ENCODE measurements at regions not wholly inside any gene's neighbourhood (a gene's known extent, or its start where the extent isn't known, plus 50 kb on each side); places are given as distances from the start of the nearest gene placed in this dataset.

GRCh38 chr9:20041697-20042081 lies 252.9 kb upstream of the SLC24A2 start:
- Histone ChIP-seq H4K20me1 (replicated peaks; ENCODE audit: control insufficient read depth, extremely low read depth, insufficient read depth, low read length) (no peaks in the 10 kb centered on the region), H3K27me3 (ENCODE audit: control insufficient read depth in 2 of 2, insufficient read depth in 2 of 2, low read length in 2 of 2) (peaks cover 4 to 5% of the 10 kb centered on the region in 2 experiments), H3K27ac (ENCODE audit: insufficient read depth, low read depth, low read length) (no peak overlapping the region), H3K4me3 (replicated peaks in 1 of 3; ENCODE audit: insufficient read depth in 1 of 3, low read depth in 1 of 3, low read length in 3 of 3) (no peak overlapping the region), H3K9ac (replicated peaks; ENCODE audit: extremely low read depth, insufficient read depth, low read length) (no peak overlapping the region), H3K9me1 (replicated peaks; ENCODE audit: control insufficient read depth, extremely low read depth, insufficient read depth, low read length) (no peaks in the 10 kb centered on the region), H3K9me3 (replicated peaks; ENCODE audit: control insufficient read depth, insufficient read depth, low read length) (no peaks in the 10 kb centered on the region), H3K4me2 (ENCODE audit: insufficient read depth, low read length) (no peak overlapping the region), H3K79me2 (ENCODE audit: control insufficient read depth, insufficient read depth, low read length) (no peaks in the 10 kb centered on the region), H2AFZ (ENCODE audit: low read depth, low read length) (no peak overlapping the region), H3K36me3 (ENCODE audit: control insufficient read depth in 2 of 2, extremely low read depth in 1 of 2, insufficient read depth in 2 of 2, low read length in 2 of 2) (no peaks in the 10 kb centered on the region), H3K4me1 (ENCODE audit: control insufficient read depth, extremely low read depth, insufficient read depth, low read length) (no peaks in the 10 kb centered on the region)
- DNase-seq (ENCODE audit: low read depth, low spot score) (no peak), FAIRE-seq (no peak)
- ChIA-PET POLR2A (no interaction called here), CTCF (no interaction called here)
- intact Hi-C loops (cut with micrococcal nuclease) (no loop called here), dilution Hi-C loops (cut with MboI; ENCODE audit: extremely low pct_ligation_motif_present, low sequenced_read_pairs) (no loop called here)
- no TSS peak for BruUV-seq (replicated peaks)
- no peak for TF ChIP-seq MYC (IDR thresholded peaks at IDR 0.05; ENCODE audit: low read depth, low read length)
- no peak for TF ChIP-seq JUN (IDR thresholded peaks at IDR 0.05; ENCODE audit: borderline replicate concordance, insufficient read depth, insufficient read length, low read depth)
- no peak for TF ChIP-seq POLR2AphosphoS5 (IDR thresholded peaks at IDR 0.05; ENCODE audit: insufficient read depth, low read depth, low read length)
- no peak for TF ChIP-seq MAX (IDR thresholded peaks at IDR 0.05; ENCODE audit: insufficient read depth, insufficient read length)
- no peak for TF ChIP-seq POLR2A (IDR thresholded peaks at IDR 0.05; ENCODE audit: low read depth, low read length)

GRCh38 chr9:20040991-20041696 lies 252.3 kb upstream of the SLC24A2 start:
- intact Hi-C loops (cut with micrococcal nuclease), result no loop called here
- Histone ChIP-seq H3K9me1 (replicated peaks; ENCODE audit: control insufficient read depth, extremely low read depth, insufficient read depth, low read length) (no peaks in the 10 kb centered on the region), H4K20me1 (replicated peaks; ENCODE audit: control insufficient read depth, extremely low read depth, insufficient read depth, low read length) (no peaks in the 10 kb centered on the region), H3K79me2 (ENCODE audit: control insufficient read depth, insufficient read depth, low read length) (no peaks in the 10 kb centered on the region), H3K4me1 (ENCODE audit: control insufficient read depth, extremely low read depth, insufficient read depth, low read length) (no peaks in the 10 kb centered on the region), H3K4me3 (replicated peaks in 1 of 3; ENCODE audit: insufficient read depth in 1 of 3, low read depth in 1 of 3, low read length in 3 of 3) (no peak overlapping the region), H3K4me2 (ENCODE audit: insufficient read depth, low read length) (no peak overlapping the region), H3K27me3 (ENCODE audit: control insufficient read depth in 2 of 2, insufficient read depth in 2 of 2, low read length in 2 of 2) (peaks cover 4 to 5% of the 10 kb centered on the region in 2 experiments), H3K9me3 (replicated peaks; ENCODE audit: control insufficient read depth, insufficient read depth, low read length) (no peaks in the 10 kb centered on the region), H3K27ac (ENCODE audit: insufficient read depth, low read depth, low read length) (no peak overlapping the region), H2AFZ (ENCODE audit: low read depth, low read length) (no peak overlapping the region), H3K9ac (replicated peaks; ENCODE audit: extremely low read depth, insufficient read depth, low read length) (no peak overlapping the region), H3K36me3 (ENCODE audit: control insufficient read depth in 2 of 2, extremely low read depth in 1 of 2, insufficient read depth in 2 of 2, low read length in 2 of 2) (no peaks in the 10 kb centered on the region)
- ChIA-PET POLR2A (no interaction called here), CTCF (no interaction called here)
- no TSS peak for BruUV-seq (replicated peaks)
- FAIRE-seq, result no peak
- no peak for DNase-seq (ENCODE audit: low read depth, low spot score)
- dilution Hi-C loops (cut with MboI; ENCODE audit: extremely low pct_ligation_motif_present, low sequenced_read_pairs), result no loop called here
- TF ChIP-seq POLR2AphosphoS5 (IDR thresholded peaks at IDR 0.05; ENCODE audit: insufficient read depth, low read depth, low read length) (no peak), FOS (IDR thresholded peaks at IDR 0.05; ENCODE audit: borderline replicate concordance, insufficient read depth, low read length) (no peak), POLR2A (IDR thresholded peaks at IDR 0.05; ENCODE audit: low read depth, low read length) (no peak), EZH2 (IDR thresholded peaks at IDR 0.05; ENCODE audit: borderline replicate concordance, low read depth, low read length, severe bottlenecking) (no peak), MAX (IDR thresholded peaks at IDR 0.05; ENCODE audit: insufficient read depth, insufficient read length) (no peak), JUN (IDR thresholded peaks at IDR 0.05; ENCODE audit: borderline replicate concordance, insufficient read depth, insufficient read length, low read depth) (no peak), MYC (IDR thresholded peaks at IDR 0.05; ENCODE audit: low read depth, low read length) (no peak), CTCF (IDR thresholded peaks at IDR 0.05; ENCODE audit: extremely low read depth in 1 of 2, insufficient read depth in 1 of 2, low read depth in 1 of 2, low read length in 2 of 2) (no peak), GATA2 (IDR thresholded peaks at IDR 0.05; ENCODE audit: insufficient read depth, insufficient read length, low read depth, low read length) (no peak)

All from endothelial cell of umbilical vein (primary cell).